SK-N-SH (cell line): ENCODE measurements at regions not wholly inside any gene's neighbourhood (a gene's known extent, or its start where the extent isn't known, plus 50 kb on each side); places are given as distances from the start of the nearest gene placed in this dataset.

Experiments used
- CTCF ChIA-PET: fragments of 300-600, 350-600 bp; formaldehyde crosslinking; extraction: SDS; loops from one replicate; lab custom pipeline; 2021; lab: Yijun Ruan, JAX
- POLR2A ChIA-PET: fragments of 350-600 bp; sonication (Branson Sonifier 250); formaldehyde crosslinking; extraction: SDS; loops from one replicate; lab custom pipeline; 2020; ENCODE audit warnings: antibody characterized with exemption, inconsistent platforms; lab: Yijun Ruan, JAX
- DNase-seq: peaks from one replicate; pipeline ENCODE4 v3.0.0; 2012
- H2AFZ ChIP-seq: fragments of 200-600 bp; sonication (generic); 2 replicates; pipeline ENCODE4 v1.8.1; 2016; ENCODE audit warnings: antibody characterized with exemption, mild to moderate bottlenecking, low read depth
- H3F3A ChIP-seq: fragments of 200-600 bp; sonication (generic); replicated peaks from 2 replicates; pipeline ENCODE3; 2016; ENCODE audit warnings: antibody characterized with exemption, mild to moderate bottlenecking; ENCODE audit not compliant: insufficient read depth
- H3K27ac ChIP-seq, 2 experiments: fragments of 200-500 bp in 1 of 2; fragments of 200-600 bp in 1 of 2; sonication (Bioruptor generic) in 1 of 2; sonication (generic), shearing (Covaris generic) in 1 of 2; 2 replicates each; pipeline versions ENCODE4 v1.5.1 to v1.6.1; 2014 to 2016; ENCODE audit warnings: low read depth in 2 of 2, inconsistent platforms in 1 of 2, low read length in 1 of 2, mild to moderate bottlenecking in 1 of 2, mixed read lengths in 1 of 2
- H3K27me3 ChIP-seq: fragments of 200-600 bp; sonication (generic), shearing (Covaris generic); 2 replicates; pipeline ENCODE4 v1.6.1; 2016; ENCODE audit warnings: mixed run types; ENCODE audit not compliant: insufficient read depth
- H3K36me3 ChIP-seq, 2 experiments: fragments of 200-500 bp in 1 of 2; fragments of 200-600 bp in 1 of 2; sonication (Bioruptor generic) in 1 of 2; sonication (generic) in 1 of 2; replicated peaks in 1 of 2; 2 replicates each; pipeline versions ENCODE3 to v1.5.1; 2014 to 2016; ENCODE audit warnings: low read length in 1 of 2, mild to moderate bottlenecking in 1 of 2; ENCODE audit not compliant: insufficient read depth in 2 of 2, control insufficient read depth in 1 of 2
- H3K4me1 ChIP-seq, 2 experiments: fragments of 200-500 bp in 1 of 2; fragments of 200-600 bp in 1 of 2; sonication (Bioruptor generic) in 1 of 2; sonication (generic), shearing (Covaris generic) in 1 of 2; 2 replicates each; pipeline versions ENCODE4 v1.5.1 to v1.6.1; 2014 to 2016; ENCODE audit warnings: low read depth in 1 of 2, low read length in 1 of 2, mixed run types in 1 of 2; ENCODE audit not compliant: insufficient read depth in 2 of 2, control insufficient read depth in 1 of 2
- H3K4me2 ChIP-seq: fragments of 200-600 bp; sonication (generic), shearing (Covaris generic); 2 replicates; pipeline ENCODE4 v1.6.1; 2017; ENCODE audit warnings: mixed run types
- H3K4me3 ChIP-seq, 2 experiments: fragments of 200-500 bp in 1 of 2; fragments of 200-600 bp in 1 of 2; sonication (Bioruptor generic) in 1 of 2; sonication (generic), shearing (Covaris generic) in 1 of 2; 2 replicates each; pipeline versions ENCODE4 v1.5.1 to v1.8.1; 2014 to 2016; ENCODE audit warnings: low read depth in 2 of 2, inconsistent platforms in 1 of 2, low read length in 1 of 2, mild to moderate bottlenecking in 1 of 2, mixed read lengths in 1 of 2, moderate library complexity in 1 of 2
- H3K79me2 ChIP-seq: fragments of 200-600 bp; sonication (generic); 2 replicates; pipeline ENCODE4 v1.8.1; 2017; ENCODE audit warnings: mild to moderate bottlenecking; ENCODE audit not compliant: insufficient read depth
- H3K9ac ChIP-seq: fragments of 200-600 bp; sonication (generic); 2 replicates; pipeline ENCODE4 v1.6.1; 2017; ENCODE audit warnings: mixed run types
- H3K9me2 ChIP-seq: fragments of 200-600 bp; sonication (generic); 2 replicates; pipeline ENCODE4 v1.6.1; 2017; ENCODE audit warnings: mixed run types
- H3K9me3 ChIP-seq: fragments of 200-600 bp; sonication (generic); 2 replicates; pipeline ENCODE4 v1.6.1; 2017; ENCODE audit warnings: mixed run types, mild to moderate bottlenecking, moderate library complexity
- H4K20me1 ChIP-seq: fragments of 200-600 bp; sonication (generic); 2 replicates; pipeline ENCODE4 v1.6.1; 2017; ENCODE audit warnings: mild to moderate bottlenecking, mixed run types; ENCODE audit not compliant: insufficient read depth
- CTCF ChIP-seq: fragments of 200-600 bp; sonication (generic); IDR thresholded peaks from 2 replicates; pipeline ENCODE4 v1.6.1; 2017; ENCODE audit warnings: antibody characterized with exemption, mild to moderate bottlenecking, moderate library complexity
- EP300 ChIP-seq, 2 experiments: IDR thresholded peaks; 2 replicates each; pipeline versions ENCODE4 v1.4.0 to v1.6.1; 2012; ENCODE audit warnings: borderline replicate concordance in 1 of 2, low read depth in 1 of 2, low read length in 1 of 2
- FOSL2 ChIP-seq: IDR thresholded peaks from 2 replicates; pipeline ENCODE4 v1.4.0; 2012; ENCODE audit warnings: low read depth, mild to moderate bottlenecking, moderate library complexity, borderline replicate concordance
- FOXM1 ChIP-seq: IDR thresholded peaks from 2 replicates; pipeline ENCODE4 v1.4.0; 2012; ENCODE audit warnings: low read depth, mild to moderate bottlenecking
- GABPA ChIP-seq: IDR thresholded peaks from 2 replicates; pipeline ENCODE4 v1.4.0; 2012; ENCODE audit warnings: low read depth, mild to moderate bottlenecking
- GATA2 ChIP-seq: sonication (generic); formaldehyde crosslinking; IDR thresholded peaks from 2 replicates; pipeline ENCODE4 v1.5.0; 2020; ENCODE audit warnings: mild to moderate bottlenecking, missing genetic modification reagents
- MXI1 ChIP-seq: IDR thresholded peaks from 2 replicates; pipeline ENCODE4 v1.6.1; 2012; ENCODE audit warnings: mild to moderate bottlenecking, low read depth, low read length, improper control_type of control experiment
- PBX3 ChIP-seq: IDR thresholded peaks from 2 replicates; pipeline ENCODE4; 2012
- RFX5 ChIP-seq: IDR thresholded peaks from 2 replicates; pipeline ENCODE4 v1.6.1; 2012; ENCODE audit warnings: mild to moderate bottlenecking, improper control_type of control experiment, low read length
- SIN3A ChIP-seq: IDR thresholded peaks from 2 replicates; pipeline ENCODE4 v1.6.1; 2012; ENCODE audit warnings: low read depth, mild to moderate bottlenecking, low read length, moderate library complexity, borderline replicate concordance
- SMC3 ChIP-seq: IDR thresholded peaks from 2 replicates; pipeline ENCODE4 v1.6.1; 2012; ENCODE audit warnings: low read depth, low read length, improper control_type of control experiment
- TCF12 ChIP-seq: IDR thresholded peaks from 2 replicates; pipeline ENCODE4 v1.4.0; 2012
- USF2 ChIP-seq: fragments of 150-350 bp; IDR thresholded peaks from 2 replicates; pipeline ENCODE4 v1.6.1; 2017; ENCODE audit warnings: antibody characterized with exemption, low read length, low read depth, borderline replicate concordance
- ZBTB33 ChIP-seq: IDR thresholded peaks from 2 replicates; pipeline ENCODE4 v1.4.0; 2012; ENCODE audit warnings: low read depth, borderline replicate concordance
- WGBS: methylation state at CpG from one replicate; pipeline ENCODE4 v1.1.6; 2017; ENCODE audit warnings: low lambda C conversion rate; 5-methylcytosine and 5-hydroxymethylcytosine counted together
- TF ChIP-seq, protein P1 (sequence below): IDR thresholded peaks from 2 replicates; pipeline ENCODE4 v1.6.1; 2012; ENCODE audit warnings: mild to moderate bottlenecking, low read depth, low read length, moderate library complexity

DNA sequence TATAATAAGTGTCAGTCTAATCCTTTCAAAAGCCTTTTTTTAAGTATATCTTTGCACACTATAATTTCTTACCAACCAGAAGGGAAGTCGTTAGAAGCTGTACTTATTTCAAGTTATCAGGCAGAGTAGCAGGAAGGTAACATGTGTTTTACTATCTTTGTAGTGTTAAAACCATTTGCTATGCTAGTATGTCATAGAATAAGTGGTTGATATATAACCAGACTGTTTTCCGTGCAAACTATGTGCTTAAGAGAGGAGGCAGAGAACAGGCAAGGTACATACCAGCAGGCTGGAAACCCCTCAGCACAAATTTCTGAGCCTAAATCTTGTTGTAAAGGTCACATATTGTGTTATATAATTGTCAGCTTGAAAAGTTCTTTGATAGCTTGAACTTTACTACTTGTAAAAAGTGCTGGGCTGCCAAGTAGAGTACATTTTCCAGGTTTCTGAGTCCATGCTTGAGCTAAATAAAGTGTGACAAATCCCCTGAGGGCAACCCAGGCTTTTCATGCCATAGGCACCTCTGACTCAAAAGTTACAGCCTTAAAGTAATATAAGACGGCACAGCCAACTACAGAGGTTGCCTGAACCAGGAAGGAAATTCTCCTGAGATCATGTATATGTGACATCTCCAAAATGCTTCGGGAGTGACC lies 1297.4 kb downstream of the PCDH9 start:
- Histone ChIP-seq H3K79me2 (no peaks in the 10 kb centered on the region), H3K4me2 (no peak overlapping the region), H3K4me1 (no peaks in the 10 kb centered on the region; a peak in 1 of 4 replicates), H3K27me3 (no peaks in the 10 kb centered on the region), H3F3A (no peaks in the 10 kb centered on the region), H3K9me2 (no peaks in the 10 kb centered on the region), H3K4me3 (no peak overlapping the region), H3K36me3 (no peaks in the 10 kb centered on the region), H3K9ac (no peak overlapping the region), H3K27ac (no peak overlapping the region), H3K9me3 (no peaks in the 10 kb centered on the region), H4K20me1 (no peaks in the 10 kb centered on the region), H2AFZ (no peak overlapping the region)
- CTCF ChIA-PET = no interaction called here
- POLR2A ChIA-PET = no interaction called here
- TF ChIP-seq PBX3 (0 out of 2 replicates have a peak, but pooled peaks have one; percentile 14), SMC3 (no peak)
- WGBS = 71% methylated on average over 4 of the region's 4 CpGs
- no peak for DNase-seq

GRCh38 chr13:65932013-65932412 lies 1298.1 kb downstream of the PCDH9 start:
- ChIA-PET POLR2A (no interaction called here), CTCF (no interaction called here)
- 82% methylated on average over 2 of the region's 2 CpGs for WGBS
- H3K79me2 ChIP-seq = no peaks in the 10 kb centered on the region
- no peak overlapping the region for H3K4me3 ChIP-seq
- H4K20me1 ChIP-seq = no peaks in the 10 kb centered on the region
- no peak overlapping the region for H2AFZ ChIP-seq
- no peaks in the 10 kb centered on the region for H3F3A ChIP-seq
- H3K9ac ChIP-seq = no peak overlapping the region
- no peak overlapping the region for H3K4me2 ChIP-seq
- DNase-seq = no peak
- no peaks in the 10 kb centered on the region for H3K36me3 ChIP-seq
- H3K27me3 ChIP-seq = no peaks in the 10 kb centered on the region
- H3K27ac ChIP-seq = no peak overlapping the region
- H3K9me2 ChIP-seq = no peaks in the 10 kb centered on the region
- no peaks in the 10 kb centered on the region for H3K9me3 ChIP-seq
- H3K4me1 ChIP-seq = no peaks in the 10 kb centered on the region; a peak in 1 of 4 replicates
- TF ChIP-seq GABPA (no peak), EP300 (IDR thresholded peaks at IDR 0.05; ENCODE audit: borderline replicate concordance in 1 of 2, low read depth in 1 of 2, low read length in 1 of 2) (no peak), FOSL2 (no peak), CTCF (no peak), SMC3 (no peak), FOXM1 (no peak), SIN3A (no peak), ZBTB33 (no peak), RFX5 (no peak), USF2 (no peak), MXI1 (no peak), PBX3 (no peak), TCF12 (no peak), GATA2 (CRISPR knock-in tag) (no peak)
- TF ChIP-seq, protein P1, sequence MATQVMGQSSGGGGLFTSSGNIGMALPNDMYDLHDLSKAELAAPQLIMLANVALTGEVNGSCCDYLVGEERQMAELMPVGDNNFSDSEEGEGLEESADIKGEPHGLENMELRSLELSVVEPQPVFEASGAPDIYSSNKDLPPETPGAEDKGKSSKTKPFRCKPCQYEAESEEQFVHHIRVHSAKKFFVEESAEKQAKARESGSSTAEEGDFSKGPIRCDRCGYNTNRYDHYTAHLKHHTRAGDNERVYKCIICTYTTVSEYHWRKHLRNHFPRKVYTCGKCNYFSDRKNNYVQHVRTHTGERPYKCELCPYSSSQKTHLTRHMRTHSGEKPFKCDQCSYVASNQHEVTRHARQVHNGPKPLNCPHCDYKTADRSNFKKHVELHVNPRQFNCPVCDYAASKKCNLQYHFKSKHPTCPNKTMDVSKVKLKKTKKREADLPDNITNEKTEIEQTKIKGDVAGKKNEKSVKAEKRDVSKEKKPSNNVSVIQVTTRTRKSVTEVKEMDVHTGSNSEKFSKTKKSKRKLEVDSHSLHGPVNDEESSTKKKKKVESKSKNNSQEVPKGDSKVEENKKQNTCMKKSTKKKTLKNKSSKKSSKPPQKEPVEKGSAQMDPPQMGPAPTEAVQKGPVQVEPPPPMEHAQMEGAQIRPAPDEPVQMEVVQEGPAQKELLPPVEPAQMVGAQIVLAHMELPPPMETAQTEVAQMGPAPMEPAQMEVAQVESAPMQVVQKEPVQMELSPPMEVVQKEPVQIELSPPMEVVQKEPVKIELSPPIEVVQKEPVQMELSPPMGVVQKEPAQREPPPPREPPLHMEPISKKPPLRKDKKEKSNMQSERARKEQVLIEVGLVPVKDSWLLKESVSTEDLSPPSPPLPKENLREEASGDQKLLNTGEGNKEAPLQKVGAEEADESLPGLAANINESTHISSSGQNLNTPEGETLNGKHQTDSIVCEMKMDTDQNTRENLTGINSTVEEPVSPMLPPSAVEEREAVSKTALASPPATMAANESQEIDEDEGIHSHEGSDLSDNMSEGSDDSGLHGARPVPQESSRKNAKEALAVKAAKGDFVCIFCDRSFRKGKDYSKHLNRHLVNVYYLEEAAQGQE = no peak
